ENCODE measurements at regions not wholly inside any gene's neighbourhood (a gene's known extent, or its start where the extent isn't known, plus 50 kb on each side); places are given as distances from the start of the nearest gene placed in this dataset.

GRCh38 chr11:121838571-121838970 is 277.4 kb downstream of the BLID start:
- Histone ChIP-seq H3F3A (ENCODE audit: insufficient read depth, low read depth) (no peaks in the 10 kb centered on the region), H3K9me3 (ENCODE audit: insufficient read depth, low read depth) (peaks cover 8% of the 10 kb centered on the region; the same call in 1 of the 2 replicates), H3K36me3 (ENCODE audit: low read depth) (no peaks in the 10 kb centered on the region), H3K4me2 (no peak overlapping the region), H3K4me3 (no peak overlapping the region), H3K79me2 (ENCODE audit: low read depth) (no peaks in the 10 kb centered on the region), H3K4me1 (replicated peaks; ENCODE audit: insufficient read depth) (no peaks in the 10 kb centered on the region), H3K9me2 (ENCODE audit: insufficient read depth) (no peaks in the 10 kb centered on the region), H3K27ac (no peak overlapping the region), H3K27me3 (ENCODE audit: insufficient read depth, low read depth) (no peaks in the 10 kb centered on the region), H4K20me1 (ENCODE audit: insufficient read depth) (no peaks in the 10 kb centered on the region), H2AFZ (no peak overlapping the region)
- ChIA-PET CTCF (no interaction called here), POLR2A (ENCODE audit: unreplicated experiment) (no interaction called here)
- no peak for DNase-seq
- BruUV-seq (replicated peaks), result no TSS peak
- intact Hi-C loops (cut with micrococcal nuclease; ENCODE audit: unreplicated experiment), result no loop called here
- TF ChIP-seq EZH2 (IDR thresholded peaks at IDR 0.05; ENCODE audit: low read depth) (no peak), CTCF (conservative IDR thresholded peaks at IDR 0.05) (no peak)

DNA sequence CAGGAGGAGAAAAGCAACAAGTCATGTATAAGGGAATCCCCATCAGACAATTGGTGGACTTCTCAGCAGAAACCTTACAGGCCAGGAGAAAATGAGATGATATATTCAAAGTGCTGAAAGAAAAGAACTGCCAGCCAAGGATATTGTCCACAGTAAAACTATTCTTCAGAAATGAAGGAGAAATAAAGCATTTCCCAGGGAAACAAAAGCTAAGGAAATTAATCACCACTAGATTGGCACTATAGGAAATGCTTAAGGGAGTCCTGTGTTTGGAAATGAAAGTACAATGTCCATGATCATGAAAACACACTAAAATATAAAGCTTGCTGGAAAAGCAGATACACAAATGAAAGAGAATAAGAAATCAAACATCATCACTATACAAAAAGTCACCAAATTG is 282.0 kb downstream of the BLID start:
- ChIA-PET POLR2A (ENCODE audit: unreplicated experiment) (no interaction called here), CTCF (no interaction called here)
- no peaks in the 10 kb centered on the region for H4K20me1 ChIP-seq (ENCODE audit: insufficient read depth)
- intact Hi-C loops (cut with micrococcal nuclease; ENCODE audit: unreplicated experiment), result no loop called here
- H3K27ac ChIP-seq, result no peak overlapping the region
- no peaks in the 10 kb centered on the region for H3K79me2 ChIP-seq (ENCODE audit: low read depth)
- no TSS peak for BruUV-seq (replicated peaks)
- no peaks in the 10 kb centered on the region for H3K4me1 ChIP-seq (replicated peaks; ENCODE audit: insufficient read depth)
- H3K27me3 ChIP-seq (ENCODE audit: insufficient read depth, low read depth), result no peaks in the 10 kb centered on the region
- H2AFZ ChIP-seq, result no peak overlapping the region
- H3K4me3 ChIP-seq, result no peak overlapping the region
- no peaks in the 10 kb centered on the region for H3K9me2 ChIP-seq (ENCODE audit: insufficient read depth)
- no peak overlapping the region for H3K4me2 ChIP-seq
- no peak for TF ChIP-seq EZH2 (IDR thresholded peaks at IDR 0.05; ENCODE audit: low read depth)
- no peak for TF ChIP-seq CTCF (conservative IDR thresholded peaks at IDR 0.05)
- DNase-seq, result peak in 1 of 2 experiments; percentile 27
- H3K9me3 ChIP-seq (ENCODE audit: insufficient read depth, low read depth), result peaks cover 28% of the 10 kb centered on the region
- H3F3A ChIP-seq (ENCODE audit: insufficient read depth, low read depth), result no peaks in the 10 kb centered on the region
- no peaks in the 10 kb centered on the region for H3K36me3 ChIP-seq (ENCODE audit: low read depth)

DNA sequence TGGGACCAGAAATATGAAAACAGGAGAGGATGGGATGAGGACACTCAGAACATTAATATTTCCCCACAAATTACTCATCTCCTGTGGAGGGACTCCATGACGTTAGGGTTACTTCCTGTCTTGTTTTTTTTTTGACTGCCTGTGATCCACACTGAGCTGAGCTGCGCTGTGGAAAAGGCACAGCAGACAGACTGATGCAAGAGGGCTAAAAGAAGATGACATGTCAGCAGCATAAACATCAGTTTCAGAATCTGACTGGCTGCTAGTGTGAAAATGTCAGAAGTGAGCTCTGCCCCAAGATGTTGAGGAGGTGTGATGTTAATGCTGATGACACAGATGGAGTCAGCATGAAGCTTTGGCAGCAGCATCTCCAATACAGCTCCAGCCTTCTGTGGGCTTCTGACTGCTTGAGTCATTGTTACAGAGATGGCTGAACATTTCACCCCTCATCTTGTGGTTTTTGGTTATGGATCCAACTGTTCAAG is 286.8 kb downstream of the BLID start:
- CTCF ChIA-PET, result no interaction called here
- no peak for DNase-seq
- Histone ChIP-seq H3K9me2 (ENCODE audit: insufficient read depth) (0 out of 2 replicates have a peak, but pooled peaks cover 4% of the 10 kb centered on the region), H3K9me3 (ENCODE audit: insufficient read depth, low read depth) (peaks cover 23% of the 10 kb centered on the region), H3K4me2 (no peak overlapping the region), H3K4me1 (replicated peaks; ENCODE audit: insufficient read depth) (no peaks in the 10 kb centered on the region), H3F3A (ENCODE audit: insufficient read depth, low read depth) (no peaks in the 10 kb centered on the region), H4K20me1 (ENCODE audit: insufficient read depth) (no peaks in the 10 kb centered on the region), H3K79me2 (ENCODE audit: low read depth) (no peaks in the 10 kb centered on the region), H3K27ac (no peak overlapping the region), H3K27me3 (ENCODE audit: insufficient read depth, low read depth) (no peaks in the 10 kb centered on the region), H3K4me3 (no peak overlapping the region), H3K36me3 (ENCODE audit: low read depth) (no peaks in the 10 kb centered on the region), H2AFZ (no peak overlapping the region; the same call in 1 of the 2 replicates)
- intact Hi-C loops (cut with micrococcal nuclease; ENCODE audit: unreplicated experiment), result no loop called here
- POLR2A ChIA-PET (ENCODE audit: unreplicated experiment), result no interaction called here
- no peak for TF ChIP-seq EZH2 (IDR thresholded peaks at IDR 0.05; ENCODE audit: low read depth)
- TF ChIP-seq CTCF (conservative IDR thresholded peaks at IDR 0.05), result no peak
- no TSS peak for BruUV-seq (replicated peaks)
